Sigmoid colon (tissue), 3 donors: ENCODE measurements at regions not wholly inside any gene's neighbourhood (a gene's known extent, or its start where the extent isn't known, plus 50 kb on each side); places are given as distances from the start of the nearest gene placed in this dataset.

Source experiments
- CTCF ChIP-seq, 4 experiments: fragments of 450-650 bp in 3 of 4; fragments of 200-600 bp in 1 of 4; IDR thresholded peaks; one replicate each; pipeline ENCODE4 v1.5.1; 2016 to 2019; ENCODE audit warnings: antibody characterized with exemption in 4 of 4, mild to moderate bottlenecking in 3 of 4, moderate library complexity in 2 of 4
- POLR2A ChIP-seq, 2 donors: fragments of 450-650 bp; IDR thresholded peaks; one replicate each; pipeline ENCODE4 v1.6.1; 2016; ENCODE audit warnings: antibody characterized with exemption in 2 of 2, mild to moderate bottlenecking in 2 of 2, moderate library complexity in 2 of 2

DNA sequence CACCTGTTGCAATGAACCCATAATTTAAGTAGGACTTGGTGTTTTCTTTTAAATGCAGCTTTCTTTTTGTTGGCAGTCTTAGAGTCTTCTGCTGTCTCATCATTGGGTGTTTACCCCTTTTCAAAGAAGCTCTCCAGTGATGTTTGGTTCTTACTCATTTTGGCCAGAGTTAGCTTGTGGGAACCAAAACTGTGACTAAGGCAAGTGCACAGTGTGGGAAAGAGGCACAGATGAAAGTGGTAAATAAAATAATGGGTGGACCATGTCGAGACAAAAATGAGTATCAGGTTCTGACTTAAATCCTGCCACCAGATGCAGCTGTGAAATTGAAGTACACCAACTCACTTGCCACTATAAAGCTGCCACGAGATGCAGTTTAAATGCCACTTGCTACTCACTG is 615.4 kb upstream of the MIS18BP1 start:
- no peak for TF ChIP-seq POLR2A (IDR thresholded peaks at IDR 0.05)
- TF ChIP-seq CTCF (IDR thresholded peaks at IDR 0.05): no peak
